ENCODE measurements at regions not wholly inside any gene's neighbourhood (a gene's known extent, or its start where the extent isn't known, plus 50 kb on each side); places are given as distances from the start of the nearest gene placed in this dataset.
A peak's percentile ranks its signal among the peaks of the same experiment; 100 is the strongest.

GRCh38 chr11:128294001-128294670 lies 293.2 kb downstream of the ETS1 start:
- Histone ChIP-seq H3K9ac (ENCODE audit: low read depth, low read length, poor library complexity, severe bottlenecking) (no peak overlapping the region), H3K9me3 (ENCODE audit: insufficient read depth, low read depth, low read length) (no peaks in the 10 kb centered on the region), H3K79me2 (ENCODE audit: insufficient read depth, low read length) (no peaks in the 10 kb centered on the region; the same call in 1 of the 2 replicates), H4K20me1 (ENCODE audit: insufficient read depth, low read length, poor library complexity, severe bottlenecking) (no peaks in the 10 kb centered on the region), H3K9me2 (replicated peaks; ENCODE audit: low read depth, low read length) (no peaks in the 10 kb centered on the region), H3K4me2 (ENCODE audit: low read depth, low read length, poor library complexity, severe bottlenecking) (no peak overlapping the region), H3K4me1 (ENCODE audit: insufficient read depth, low read length, poor library complexity, severe bottlenecking) (peaks cover 88% of the 10 kb centered on the region), H3K27me3 (ENCODE audit: insufficient read depth, low read length, poor library complexity, severe bottlenecking) (no peaks in the 10 kb centered on the region), H2AFZ (ENCODE audit: low read length) (no peak overlapping the region), H3F3A (ENCODE audit: low read depth) (no peaks in the 10 kb centered on the region), H3K36me3 (ENCODE audit: insufficient read depth, low read length) (no peaks in the 10 kb centered on the region), H3K4me3 (ENCODE audit: low read length, poor library complexity, severe bottlenecking) (no peak overlapping the region)
- TF ChIP-seq EZH2phosphoT487 (IDR thresholded peaks at IDR 0.05; ENCODE audit: borderline replicate concordance) = no peak
- TF ChIP-seq, protein P1, sequence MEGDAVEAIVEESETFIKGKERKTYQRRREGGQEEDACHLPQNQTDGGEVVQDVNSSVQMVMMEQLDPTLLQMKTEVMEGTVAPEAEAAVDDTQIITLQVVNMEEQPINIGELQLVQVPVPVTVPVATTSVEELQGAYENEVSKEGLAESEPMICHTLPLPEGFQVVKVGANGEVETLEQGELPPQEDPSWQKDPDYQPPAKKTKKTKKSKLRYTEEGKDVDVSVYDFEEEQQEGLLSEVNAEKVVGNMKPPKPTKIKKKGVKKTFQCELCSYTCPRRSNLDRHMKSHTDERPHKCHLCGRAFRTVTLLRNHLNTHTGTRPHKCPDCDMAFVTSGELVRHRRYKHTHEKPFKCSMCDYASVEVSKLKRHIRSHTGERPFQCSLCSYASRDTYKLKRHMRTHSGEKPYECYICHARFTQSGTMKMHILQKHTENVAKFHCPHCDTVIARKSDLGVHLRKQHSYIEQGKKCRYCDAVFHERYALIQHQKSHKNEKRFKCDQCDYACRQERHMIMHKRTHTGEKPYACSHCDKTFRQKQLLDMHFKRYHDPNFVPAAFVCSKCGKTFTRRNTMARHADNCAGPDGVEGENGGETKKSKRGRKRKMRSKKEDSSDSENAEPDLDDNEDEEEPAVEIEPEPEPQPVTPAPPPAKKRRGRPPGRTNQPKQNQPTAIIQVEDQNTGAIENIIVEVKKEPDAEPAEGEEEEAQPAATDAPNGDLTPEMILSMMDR (conservative IDR thresholded peaks at IDR 0.05; ENCODE audit: low read length) = no peak

DNA sequence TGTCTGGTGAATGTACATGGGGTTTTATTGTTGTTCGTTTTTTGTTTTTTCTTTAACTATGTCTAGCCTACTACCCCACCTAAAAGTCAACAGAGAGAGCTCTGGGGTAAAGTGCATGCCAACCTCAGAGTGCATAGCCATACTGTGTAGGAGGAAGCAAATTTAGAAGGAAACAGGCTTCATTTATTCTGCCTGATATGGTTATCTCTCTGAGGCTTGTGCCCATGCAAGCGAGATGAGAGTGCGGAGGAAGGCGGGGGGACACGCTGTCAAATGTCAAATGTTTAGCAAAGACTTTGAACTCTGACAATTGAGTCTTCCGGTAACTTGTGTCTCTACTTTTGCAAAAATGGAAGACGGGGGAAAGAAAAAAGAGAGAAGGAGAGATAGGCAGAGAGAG lies 295.5 kb downstream of the ETS1 start:
- Histone ChIP-seq H3F3A (ENCODE audit: low read depth) (no peaks in the 10 kb centered on the region), H3K9me2 (replicated peaks; ENCODE audit: low read depth, low read length) (no peaks in the 10 kb centered on the region), H3K36me3 (ENCODE audit: insufficient read depth, low read length) (no peaks in the 10 kb centered on the region), H3K27me3 (ENCODE audit: insufficient read depth, low read length, poor library complexity, severe bottlenecking) (no peaks in the 10 kb centered on the region), H3K4me2 (ENCODE audit: low read depth, low read length, poor library complexity, severe bottlenecking) (peak overlapping the region; percentile 36), H3K4me1 (ENCODE audit: insufficient read depth, low read length, poor library complexity, severe bottlenecking) (peaks cover 65% of the 10 kb centered on the region), H2AFZ (ENCODE audit: low read length) (peak overlapping the region; percentile 37; the same call in 1 of the 2 replicates), H3K9me3 (ENCODE audit: insufficient read depth, low read depth, low read length) (no peaks in the 10 kb centered on the region), H3K4me3 (ENCODE audit: low read length, poor library complexity, severe bottlenecking) (peak overlapping the region; percentile 4), H3K79me2 (ENCODE audit: insufficient read depth, low read length) (no peaks in the 10 kb centered on the region; the same call in 1 of the 2 replicates), H3K9ac (ENCODE audit: low read depth, low read length, poor library complexity, severe bottlenecking) (peak overlapping the region; percentile 61), H4K20me1 (ENCODE audit: insufficient read depth, low read length, poor library complexity, severe bottlenecking) (no peaks in the 10 kb centered on the region)
- TF ChIP-seq EZH2phosphoT487 (IDR thresholded peaks at IDR 0.05; ENCODE audit: borderline replicate concordance) = no peak
- TF ChIP-seq, protein P1 (conservative IDR thresholded peaks at IDR 0.05; ENCODE audit: low read length) = no peak

GRCh38 chr11:128291007-128291406 lies 296.4 kb downstream of the ETS1 start:
- no peaks in the 10 kb centered on the region for H4K20me1 ChIP-seq (ENCODE audit: insufficient read depth, low read length, poor library complexity, severe bottlenecking)
- no peaks in the 10 kb centered on the region for H3K9me3 ChIP-seq (ENCODE audit: insufficient read depth, low read depth, low read length)
- H3K4me1 ChIP-seq (ENCODE audit: insufficient read depth, low read length, poor library complexity, severe bottlenecking) = peaks cover 65% of the 10 kb centered on the region
- no peaks in the 10 kb centered on the region for H3K36me3 ChIP-seq (ENCODE audit: insufficient read depth, low read length)
- peak overlapping the region; percentile 61 for H3K9ac ChIP-seq (ENCODE audit: low read depth, low read length, poor library complexity, severe bottlenecking)
- TF ChIP-seq, protein P1 (conservative IDR thresholded peaks at IDR 0.05; ENCODE audit: low read length) = no peak
- no peak for TF ChIP-seq EZH2phosphoT487 (IDR thresholded peaks at IDR 0.05; ENCODE audit: borderline replicate concordance)
- H3K27me3 ChIP-seq (ENCODE audit: insufficient read depth, low read length, poor library complexity, severe bottlenecking) = no peaks in the 10 kb centered on the region
- no peak overlapping the region for H2AFZ ChIP-seq (ENCODE audit: low read length)
- H3K9me2 ChIP-seq (replicated peaks; ENCODE audit: low read depth, low read length) = no peaks in the 10 kb centered on the region
- no peaks in the 10 kb centered on the region; the same call in 1 of the 2 replicates for H3K79me2 ChIP-seq (ENCODE audit: insufficient read depth, low read length)
- H3K4me3 ChIP-seq (ENCODE audit: low read length, poor library complexity, severe bottlenecking) = no peak overlapping the region
- H3F3A ChIP-seq (ENCODE audit: low read depth) = no peaks in the 10 kb centered on the region
- H3K4me2 ChIP-seq (ENCODE audit: low read depth, low read length, poor library complexity, severe bottlenecking) = peak overlapping the region; percentile 36
